Ascending aorta (tissue), 2 donors: ENCODE measurements at regions not wholly inside any gene's neighbourhood (a gene's known extent, or its start where the extent isn't known, plus 50 kb on each side); places are given as distances from the start of the nearest gene placed in this dataset.

Experiments
- DNase-seq, 2 donors: peaks; one replicate each; pipeline ENCODE4 v3.0.0-alpha.2; 2019; ENCODE audit warnings: low spot score in 2 of 2
- H3K27ac ChIP-seq, 2 donors: fragments of 200-600 bp; sonication (generic); one replicate each; pipeline ENCODE4 v1.5.1; 2016 to 2017; ENCODE audit warnings: mild to moderate bottlenecking in 1 of 2
- H3K27me3 ChIP-seq: fragments of 200-600 bp; sonication (generic); one replicate; pipeline ENCODE4 v1.5.1; 2017
- H3K36me3 ChIP-seq, 2 donors: fragments of 200-600 bp; sonication (generic); one replicate each; pipeline ENCODE4 v1.5.1; 2016
- H3K4me1 ChIP-seq, 2 donors: fragments of 200-600 bp; sonication (generic); one replicate each; pipeline ENCODE4 v1.5.1; 2016 to 2017; ENCODE audit warnings: mild to moderate bottlenecking in 1 of 2
- H3K4me3 ChIP-seq, 2 donors: fragments of 200-600 bp; sonication (generic); one replicate each; pipeline ENCODE4 v1.5.1; 2016 to 2017; ENCODE audit warnings: mild to moderate bottlenecking in 1 of 2
- H3K9me3 ChIP-seq, 2 donors: fragments of 200-600 bp; sonication (generic); one replicate each; pipeline ENCODE4 v1.5.1; 2016
- CTCF ChIP-seq, 3 experiments: fragments of 200-600 bp in 2 of 3; fragments of 450-650 bp in 1 of 3; sonication (generic) in 2 of 3; IDR thresholded peaks; one replicate each; pipeline ENCODE4 v1.5.1; 2016 to 2019; ENCODE audit warnings: antibody characterized with exemption in 3 of 3, mild to moderate bottlenecking in 1 of 3, moderate library complexity in 1 of 3
- intact Hi-C: fragments of 100-400 bp; cut with DNase I; formaldehyde crosslinking; loops from one replicate; pipeline ENCODE4 v1.15.1; 2023

GRCh38 chr16:87138738-87139267 lies 178.4 kb downstream of the C16orf95 start:
- Histone ChIP-seq H3K4me1 (peaks cover 0 to 5% of the 10 kb centered on the region in 2 donors), H3K27ac (no peak overlapping the region), H3K36me3 (no peaks in the 10 kb centered on the region), H3K9me3 (no peaks in the 10 kb centered on the region), H3K4me3 (no peak overlapping the region), H3K27me3 (no peaks in the 10 kb centered on the region)
- intact Hi-C loops: no loop called here
- TF ChIP-seq CTCF (IDR thresholded peaks at IDR 0.05): no peak
- DNase-seq: peak in 1 of 2 donors; percentile 38

GRCh38 chr16:87140211-87141200 lies 176.7 kb downstream of the C16orf95 start:
- DNase-seq: peak in 1 of 2 donors; percentile 24
- Histone ChIP-seq H3K4me1 (peaks cover 0 to 5% of the 10 kb centered on the region in 2 donors), H3K9me3 (no peaks in the 10 kb centered on the region), H3K36me3 (no peaks in the 10 kb centered on the region), H3K27me3 (no peaks in the 10 kb centered on the region), H3K27ac (peak overlapping the region in 1 of 2 donors; percentile 45), H3K4me3 (peak overlapping the region in 1 of 2 donors; percentile 29)
- intact Hi-C loops: loop anchor here (10.0 kb wide), 1 partner anchor 56 kb away; no protein-coding TSS in a partner anchor
- TF ChIP-seq CTCF (IDR thresholded peaks at IDR 0.05): no peak

GRCh38 chr16:87141402-87141801 lies 175.8 kb downstream of the C16orf95 start:
- no peaks in the 10 kb centered on the region for H3K9me3 ChIP-seq
- intact Hi-C loops: loop anchor here (10.0 kb wide), 1 partner anchor 57 kb away; no protein-coding TSS in a partner anchor
- DNase-seq: no peak
- no peak for TF ChIP-seq CTCF (IDR thresholded peaks at IDR 0.05)
- no peaks in the 10 kb centered on the region for H3K27me3 ChIP-seq
- H3K4me1 ChIP-seq: peaks cover 0 to 5% of the 10 kb centered on the region in 2 donors
- H3K27ac ChIP-seq: no peak overlapping the region
- H3K36me3 ChIP-seq: no peaks in the 10 kb centered on the region
- no peak overlapping the region for H3K4me3 ChIP-seq

DNA sequence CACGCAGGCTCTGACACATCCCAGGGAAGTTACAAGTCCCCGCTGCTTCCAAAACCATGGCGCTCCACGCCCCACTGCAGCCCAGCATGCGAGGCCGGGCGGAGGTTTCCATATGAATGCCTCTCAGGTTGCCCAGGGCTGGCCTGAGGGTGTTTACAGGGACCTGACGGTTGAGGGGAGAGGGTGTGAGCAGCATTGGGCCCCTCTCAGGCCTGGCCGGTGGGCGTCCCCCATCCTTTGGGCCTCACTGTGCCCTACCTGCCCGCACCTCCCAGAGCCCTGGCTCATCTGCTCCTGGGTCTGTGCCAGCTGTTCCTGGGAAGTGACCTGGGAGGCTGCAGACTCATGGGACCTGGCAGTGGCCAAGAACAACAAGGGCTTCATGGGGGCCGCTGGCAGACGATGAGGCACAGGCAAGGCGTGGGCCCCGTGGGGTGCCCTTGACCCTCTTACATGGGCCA lies 173.5 kb downstream of the C16orf95 start:
- no peaks in the 10 kb centered on the region for H3K27me3 ChIP-seq
- H3K36me3 ChIP-seq: no peaks in the 10 kb centered on the region
- TF ChIP-seq CTCF (IDR thresholded peaks at IDR 0.05): no peak
- DNase-seq: no peak
- H3K9me3 ChIP-seq: no peaks in the 10 kb centered on the region
- no peak overlapping the region for H3K27ac ChIP-seq
- no peak overlapping the region for H3K4me3 ChIP-seq
- intact Hi-C loops: loop anchor here (10.0 kb wide), 1 partner anchor 59 kb away; no protein-coding TSS in a partner anchor
- H3K4me1 ChIP-seq: peaks cover 0 to 5% of the 10 kb centered on the region in 2 donors

GRCh38 chr16:87144232-87144631 lies 173.0 kb downstream of the C16orf95 start:
- DNase-seq: no peak
- TF ChIP-seq CTCF (IDR thresholded peaks at IDR 0.05): no peak
- intact Hi-C loops: loop anchor here (10.0 kb wide), 1 partner anchor 59 kb away; no protein-coding TSS in a partner anchor

More at GRCh38 chr16:87144232-87144631, 173.0 kb downstream of the C16orf95 start:
- Histone ChIP-seq H3K27ac (no peak overlapping the region), H3K36me3 (no peaks in the 10 kb centered on the region), H3K4me1 (peaks cover 0 to 5% of the 10 kb centered on the region in 2 donors), H3K4me3 (no peak overlapping the region), H3K9me3 (no peaks in the 10 kb centered on the region), H3K27me3 (no peaks in the 10 kb centered on the region)
